Prostate gland (tissue), 2 donors: ENCODE measurements at regions not wholly inside any gene's neighbourhood (a gene's known extent, or its start where the extent isn't known, plus 50 kb on each side); places are given as distances from the start of the nearest gene placed in this dataset.

Experiments used
- POLR2A ChIP-seq: fragments of 450-650 bp; IDR thresholded peaks from one replicate; pipeline ENCODE4 v1.6.1; 2016; ENCODE audit warnings: antibody characterized with exemption, mild to moderate bottlenecking
- POLR2AphosphoS5 ChIP-seq: sonication (generic); formaldehyde crosslinking; IDR thresholded peaks from one replicate; pipeline ENCODE4 v1.6.1; 2017; ENCODE audit warnings: antibody characterized with exemption
- TF ChIP-seq, protein P1 (sequence below), 4 experiments: fragments of 200-600 bp in 2 of 4; fragments of 450-650 bp in 2 of 4; sonication (generic) in 2 of 4; IDR thresholded peaks; 1 replicate in 3 of 4; 2 replicates in 1 of 4; pipeline ENCODE4 v1.5.1; 2016 to 2019; ENCODE audit warnings: antibody characterized with exemption in 4 of 4, mild to moderate bottlenecking in 2 of 4, moderate library complexity in 2 of 4

- TF ChIP-seq, protein P1, sequence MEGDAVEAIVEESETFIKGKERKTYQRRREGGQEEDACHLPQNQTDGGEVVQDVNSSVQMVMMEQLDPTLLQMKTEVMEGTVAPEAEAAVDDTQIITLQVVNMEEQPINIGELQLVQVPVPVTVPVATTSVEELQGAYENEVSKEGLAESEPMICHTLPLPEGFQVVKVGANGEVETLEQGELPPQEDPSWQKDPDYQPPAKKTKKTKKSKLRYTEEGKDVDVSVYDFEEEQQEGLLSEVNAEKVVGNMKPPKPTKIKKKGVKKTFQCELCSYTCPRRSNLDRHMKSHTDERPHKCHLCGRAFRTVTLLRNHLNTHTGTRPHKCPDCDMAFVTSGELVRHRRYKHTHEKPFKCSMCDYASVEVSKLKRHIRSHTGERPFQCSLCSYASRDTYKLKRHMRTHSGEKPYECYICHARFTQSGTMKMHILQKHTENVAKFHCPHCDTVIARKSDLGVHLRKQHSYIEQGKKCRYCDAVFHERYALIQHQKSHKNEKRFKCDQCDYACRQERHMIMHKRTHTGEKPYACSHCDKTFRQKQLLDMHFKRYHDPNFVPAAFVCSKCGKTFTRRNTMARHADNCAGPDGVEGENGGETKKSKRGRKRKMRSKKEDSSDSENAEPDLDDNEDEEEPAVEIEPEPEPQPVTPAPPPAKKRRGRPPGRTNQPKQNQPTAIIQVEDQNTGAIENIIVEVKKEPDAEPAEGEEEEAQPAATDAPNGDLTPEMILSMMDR (IDR thresholded peaks at IDR 0.05), result no peak
- TF ChIP-seq POLR2A, result no peak
- TF ChIP-seq POLR2AphosphoS5, result no peak
These were observed 112.8 kb upstream of the C11orf87 start for GRCh38 chr11:109309153-109309552.
